Loucy (cell line): ENCODE measurements at regions not wholly inside any gene's neighbourhood (a gene's known extent, or its start where the extent isn't known, plus 50 kb on each side); places are given as distances from the start of the nearest gene placed in this dataset.

ENCODE experiments used
- EZH2phosphoT487 ChIP-seq: fragments of 200-600 bp; IDR thresholded peaks from 2 replicates; pipeline ENCODE4 v1.6.1; 2018; ENCODE audit warnings: antibody characterized with exemption, mild to moderate bottlenecking, moderate library complexity, borderline replicate concordance
- TF ChIP-seq, protein P1 (sequence below): fragments of 200-600 bp; sonication (generic); conservative IDR thresholded peaks from 2 replicates; pipeline ENCODE4 v1.5.1; 2014; ENCODE audit warnings: mild to moderate bottlenecking, antibody characterized with exemption, low read length

GRCh38 chr13:54945973-54946372 lies 1917.4 kb downstream of the OLFM4 start:
- TF ChIP-seq, protein P1, sequence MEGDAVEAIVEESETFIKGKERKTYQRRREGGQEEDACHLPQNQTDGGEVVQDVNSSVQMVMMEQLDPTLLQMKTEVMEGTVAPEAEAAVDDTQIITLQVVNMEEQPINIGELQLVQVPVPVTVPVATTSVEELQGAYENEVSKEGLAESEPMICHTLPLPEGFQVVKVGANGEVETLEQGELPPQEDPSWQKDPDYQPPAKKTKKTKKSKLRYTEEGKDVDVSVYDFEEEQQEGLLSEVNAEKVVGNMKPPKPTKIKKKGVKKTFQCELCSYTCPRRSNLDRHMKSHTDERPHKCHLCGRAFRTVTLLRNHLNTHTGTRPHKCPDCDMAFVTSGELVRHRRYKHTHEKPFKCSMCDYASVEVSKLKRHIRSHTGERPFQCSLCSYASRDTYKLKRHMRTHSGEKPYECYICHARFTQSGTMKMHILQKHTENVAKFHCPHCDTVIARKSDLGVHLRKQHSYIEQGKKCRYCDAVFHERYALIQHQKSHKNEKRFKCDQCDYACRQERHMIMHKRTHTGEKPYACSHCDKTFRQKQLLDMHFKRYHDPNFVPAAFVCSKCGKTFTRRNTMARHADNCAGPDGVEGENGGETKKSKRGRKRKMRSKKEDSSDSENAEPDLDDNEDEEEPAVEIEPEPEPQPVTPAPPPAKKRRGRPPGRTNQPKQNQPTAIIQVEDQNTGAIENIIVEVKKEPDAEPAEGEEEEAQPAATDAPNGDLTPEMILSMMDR: no peak
- TF ChIP-seq EZH2phosphoT487: no peak
